Upper lobe of right lung (tissue), 1 donor: ENCODE measurements at regions not wholly inside any gene's neighbourhood (a gene's known extent, or its start where the extent isn't known, plus 50 kb on each side); places are given as distances from the start of the nearest gene placed in this dataset.

Source experiments
- ATAC-seq: fragments of 200-7000 bp; cut with Tn5 transposase; one replicate; pipeline ENCODE4 v1.9.1; 2020; ENCODE audit warnings: mild to moderate bottlenecking, moderate library complexity
- DNase-seq: peaks from one replicate; pipeline ENCODE4 v3.0.0-alpha.2; 2020
- H3K27ac ChIP-seq: fragments of 200-600 bp; one replicate; pipeline ENCODE4 v1.8.0; 2022
- H3K27me3 ChIP-seq: fragments of 200-600 bp; one replicate; pipeline ENCODE4 v1.8.0; 2022; ENCODE audit warnings: mild to moderate bottlenecking
- H3K36me3 ChIP-seq: fragments of 200-600 bp; one replicate; pipeline ENCODE4 v1.8.0; 2022
- H3K4me1 ChIP-seq: fragments of 200-600 bp; one replicate; pipeline ENCODE4 v1.8.0; 2022
- H3K4me3 ChIP-seq: fragments of 200-600 bp; one replicate; pipeline ENCODE4 v1.8.0; 2022; ENCODE audit warnings: mild to moderate bottlenecking
- H3K9me3 ChIP-seq: fragments of 200-600 bp; one replicate; pipeline ENCODE4 v1.8.0; 2022
- CTCF ChIP-seq: fragments of 200-600 bp; IDR thresholded peaks from one replicate; pipeline ENCODE4 v1.8.0; 2022; ENCODE audit warnings: antibody characterized with exemption
- intact Hi-C: fragments of 100-400 bp; cut with DNase I; formaldehyde crosslinking; loops from one replicate; pipeline ENCODE4 v1.11.0; 2022
- donor health status: DM: no; HTN: yes; CAD: no; lungs with severe emphysema.

GRCh38 chr2:239528883-239529282 lies 128.1 kb upstream of the HDAC4 start:
- no peak overlapping the region for H3K4me3 ChIP-seq
- ATAC-seq, result no peak
- H3K36me3 ChIP-seq, result no peaks in the 10 kb centered on the region
- H3K27ac ChIP-seq, result no peak overlapping the region
- H3K4me1 ChIP-seq, result no peaks in the 10 kb centered on the region
- H3K9me3 ChIP-seq, result no peaks in the 10 kb centered on the region
- no peak for DNase-seq
- no peak for TF ChIP-seq CTCF
- intact Hi-C loops, result no loop called here
- no peaks in the 10 kb centered on the region for H3K27me3 ChIP-seq

- Histone ChIP-seq H3K27ac (no peak overlapping the region), H3K4me3 (no peak overlapping the region), H3K4me1 (no peaks in the 10 kb centered on the region), H3K9me3 (no peaks in the 10 kb centered on the region), H3K36me3 (no peaks in the 10 kb centered on the region), H3K27me3 (no peaks in the 10 kb centered on the region)
- intact Hi-C loops, result no loop called here
- ATAC-seq (no peak), DNase-seq (no peak)
- no peak for TF ChIP-seq CTCF
These were observed 127.3 kb upstream of the HDAC4 start for GRCh38 chr2:239528146-239528545.

GRCh38 chr2:239526666-239527415 lies 126.0 kb upstream of the HDAC4 start:
- H3K4me3 ChIP-seq, result no peak overlapping the region
- no peaks in the 10 kb centered on the region for H3K9me3 ChIP-seq
- no peak for ATAC-seq
- no peak overlapping the region for H3K27ac ChIP-seq
- no peaks in the 10 kb centered on the region for H3K27me3 ChIP-seq
- H3K36me3 ChIP-seq, result no peaks in the 10 kb centered on the region
- H3K4me1 ChIP-seq, result no peaks in the 10 kb centered on the region
- TF ChIP-seq CTCF, result no peak
- DNase-seq, result no peak
- intact Hi-C loops, result no loop called here

- H3K27me3 ChIP-seq, result no peaks in the 10 kb centered on the region
- intact Hi-C loops, result no loop called here
- DNase-seq (no peak), ATAC-seq (no peak)
- H3K4me3 ChIP-seq, result no peak overlapping the region
- H3K27ac ChIP-seq, result no peak overlapping the region
- no peak for TF ChIP-seq CTCF
- H3K9me3 ChIP-seq, result no peaks in the 10 kb centered on the region
- H3K4me1 ChIP-seq, result no peaks in the 10 kb centered on the region
- H3K36me3 ChIP-seq, result no peaks in the 10 kb centered on the region
These were observed 125.2 kb upstream of the HDAC4 start for GRCh38 chr2:239526038-239526437.

- TF ChIP-seq CTCF, result no peak
- Histone ChIP-seq H3K4me3 (no peak overlapping the region), H3K36me3 (no peaks in the 10 kb centered on the region), H3K9me3 (no peaks in the 10 kb centered on the region), H3K27ac (no peak overlapping the region), H3K27me3 (no peaks in the 10 kb centered on the region), H3K4me1 (no peaks in the 10 kb centered on the region)
- intact Hi-C loops, result no loop called here
- ATAC-seq (no peak), DNase-seq (no peak)
These were observed 123.1 kb upstream of the HDAC4 start for GRCh38 chr2:239523954-239524330.
